LNCaP clone FGC (cell line): ENCODE measurements at regions not wholly inside any gene's neighbourhood (a gene's known extent, or its start where the extent isn't known, plus 50 kb on each side); places are given as distances from the start of the nearest gene placed in this dataset.

Source experiments
- DNase-seq: peaks from one replicate; pipeline ENCODE4 v3.0.0-alpha.2; 2011; ENCODE audit warnings: low read depth
- H3K4me3 ChIP-seq: 2 replicates; pipeline ENCODE4 v1.5.1; 2011; ENCODE audit warnings: mild to moderate bottlenecking, low read depth, low read length, control low read depth
- TF ChIP-seq, protein P1 (sequence below): IDR thresholded peaks from 2 replicates; pipeline ENCODE4 v1.5.1; 2012; ENCODE audit warnings: mild to moderate bottlenecking; ENCODE audit not compliant: control insufficient read depth, insufficient read depth; ENCODE audit errors: extremely low read depth

GRCh38 chr1:195721210-195721971 lies 886.8 kb downstream of the KCNT2 start:
- TF ChIP-seq, protein P1, sequence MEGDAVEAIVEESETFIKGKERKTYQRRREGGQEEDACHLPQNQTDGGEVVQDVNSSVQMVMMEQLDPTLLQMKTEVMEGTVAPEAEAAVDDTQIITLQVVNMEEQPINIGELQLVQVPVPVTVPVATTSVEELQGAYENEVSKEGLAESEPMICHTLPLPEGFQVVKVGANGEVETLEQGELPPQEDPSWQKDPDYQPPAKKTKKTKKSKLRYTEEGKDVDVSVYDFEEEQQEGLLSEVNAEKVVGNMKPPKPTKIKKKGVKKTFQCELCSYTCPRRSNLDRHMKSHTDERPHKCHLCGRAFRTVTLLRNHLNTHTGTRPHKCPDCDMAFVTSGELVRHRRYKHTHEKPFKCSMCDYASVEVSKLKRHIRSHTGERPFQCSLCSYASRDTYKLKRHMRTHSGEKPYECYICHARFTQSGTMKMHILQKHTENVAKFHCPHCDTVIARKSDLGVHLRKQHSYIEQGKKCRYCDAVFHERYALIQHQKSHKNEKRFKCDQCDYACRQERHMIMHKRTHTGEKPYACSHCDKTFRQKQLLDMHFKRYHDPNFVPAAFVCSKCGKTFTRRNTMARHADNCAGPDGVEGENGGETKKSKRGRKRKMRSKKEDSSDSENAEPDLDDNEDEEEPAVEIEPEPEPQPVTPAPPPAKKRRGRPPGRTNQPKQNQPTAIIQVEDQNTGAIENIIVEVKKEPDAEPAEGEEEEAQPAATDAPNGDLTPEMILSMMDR = no peak
- no peak for DNase-seq
- no peak overlapping the region for H3K4me3 ChIP-seq

DNA sequence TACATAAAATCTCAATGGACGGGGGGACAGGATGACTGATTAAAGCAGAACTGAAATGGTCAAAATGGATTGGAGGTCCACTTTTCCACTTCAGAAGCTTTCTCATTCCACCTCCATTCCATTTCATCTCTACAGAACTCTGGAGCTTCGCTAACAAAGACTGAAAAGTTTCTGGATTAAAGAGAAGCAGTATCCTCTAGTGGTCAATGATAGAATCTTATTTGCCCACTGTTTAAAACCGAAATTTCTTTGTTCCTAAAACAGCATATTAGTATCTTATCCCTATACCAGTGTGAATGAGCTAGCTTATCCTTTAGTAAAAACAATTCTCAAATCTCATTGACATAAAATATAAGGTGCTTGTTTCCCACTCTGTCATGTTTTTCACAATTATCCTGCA lies 890.6 kb downstream of the KCNT2 start:
- TF ChIP-seq, protein P1 = peak; percentile 40
- no peak overlapping the region for H3K4me3 ChIP-seq
- no peak for DNase-seq

GRCh38 chr1:195715652-195716051 lies 892.6 kb downstream of the KCNT2 start:
- H3K4me3 ChIP-seq = no peak overlapping the region
- TF ChIP-seq, protein P1 = no peak
- no peak for DNase-seq

- TF ChIP-seq, protein P1 = no peak
- H3K4me3 ChIP-seq = no peak overlapping the region
- no peak for DNase-seq
Measured at GRCh38 chr1:195714248-195714647, 894.0 kb downstream of the KCNT2 start.

DNA sequence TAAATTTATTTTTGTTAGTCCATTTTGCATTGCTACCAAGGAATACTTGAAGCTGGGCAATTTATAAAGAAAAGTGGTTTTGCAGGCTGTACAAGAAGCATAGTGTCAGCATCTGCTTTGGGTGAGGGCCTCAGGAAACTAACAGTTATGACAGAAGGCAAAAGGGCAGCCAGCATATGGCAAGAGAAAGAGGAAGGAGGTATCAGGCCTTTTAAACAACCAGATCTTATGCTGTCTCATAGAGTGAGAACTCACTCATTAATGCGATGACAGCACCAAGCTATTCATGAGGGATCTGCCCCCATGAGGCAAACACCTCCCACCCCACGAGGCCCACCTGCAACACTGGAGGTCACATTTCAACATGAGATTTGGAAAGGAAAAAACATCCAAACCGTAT lies 898.4 kb downstream of the KCNT2 start:
- DNase-seq = no peak
- TF ChIP-seq, protein P1 = no peak
- no peak overlapping the region for H3K4me3 ChIP-seq

DNA sequence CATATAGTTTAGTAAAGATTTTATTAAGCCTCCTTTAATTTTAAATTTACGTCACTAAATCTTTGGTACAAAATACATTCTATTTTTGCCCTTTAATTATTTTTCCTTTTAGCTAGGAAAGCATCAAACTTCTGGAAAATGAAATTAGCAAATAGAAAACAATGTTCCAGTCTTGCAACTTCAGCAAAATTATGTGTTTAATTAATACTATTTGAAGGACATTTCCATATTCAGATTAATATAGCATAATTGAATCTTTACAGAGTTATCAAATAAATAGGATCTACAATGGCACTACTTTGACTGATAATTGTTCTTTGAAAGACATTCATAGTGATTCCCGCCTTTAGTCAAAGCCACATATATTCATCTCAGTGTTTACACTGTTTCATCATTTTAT lies 904.2 kb downstream of the KCNT2 start:
- no peak overlapping the region for H3K4me3 ChIP-seq
- TF ChIP-seq, protein P1 = no peak
- no peak for DNase-seq

DNA sequence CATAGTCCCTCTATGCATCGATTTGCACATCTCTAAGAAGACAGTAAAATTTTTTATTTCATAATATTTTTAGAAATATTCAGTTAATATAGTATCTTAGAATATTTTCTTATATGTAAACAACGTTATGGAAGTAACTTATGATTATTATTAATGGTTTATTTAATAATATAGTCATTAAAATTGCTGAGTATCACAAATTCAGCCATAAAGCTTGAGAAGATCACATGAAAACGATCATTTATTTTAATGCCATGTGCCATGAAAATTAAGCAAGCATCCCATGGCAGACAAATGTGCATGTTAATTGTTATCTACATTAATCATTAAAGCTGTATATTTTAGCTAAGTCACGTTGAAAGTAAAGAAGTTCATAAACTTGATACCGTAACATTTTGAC lies 907.1 kb downstream of the KCNT2 start:
- H3K4me3 ChIP-seq = no peak overlapping the region
- TF ChIP-seq, protein P1 = no peak
- DNase-seq = no peak
